GM10266 (cell line): ENCODE measurements at regions not wholly inside any gene's neighbourhood (a gene's known extent, or its start where the extent isn't known, plus 50 kb on each side); places are given as distances from the start of the nearest gene placed in this dataset.

Experiments
- DNase-seq: peaks from one replicate; pipeline ENCODE4 v3.0.0; 2012; ENCODE audit errors: extremely low spot score
- TF ChIP-seq, protein P1 (sequence below): IDR thresholded peaks from 2 replicates; pipeline ENCODE4 v1.5.1; 2012; ENCODE audit warnings: mild to moderate bottlenecking, low read depth; ENCODE audit not compliant: control insufficient read depth, insufficient read depth; ENCODE audit errors: missing control alignments

DNA sequence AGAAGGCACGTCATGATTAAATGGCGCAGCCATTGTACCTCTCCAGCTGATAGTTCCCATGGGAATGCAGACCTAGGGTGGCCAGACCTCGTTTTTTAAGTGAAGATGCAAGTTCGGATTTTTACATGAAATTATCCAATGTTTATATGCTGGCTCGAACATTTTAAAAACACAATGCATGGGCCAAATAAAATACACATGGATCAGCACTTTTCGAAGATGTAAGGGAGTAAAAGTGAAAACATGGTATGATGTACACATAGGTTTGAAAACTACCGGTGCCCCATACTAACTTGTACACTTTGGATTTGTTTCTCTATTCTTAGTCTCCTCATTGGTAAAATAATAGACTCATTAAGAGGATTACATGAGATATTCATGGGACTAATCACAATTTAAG is 412.5 kb upstream of the CCNG1 start:
- DNase-seq: no peak
- TF ChIP-seq, protein P1, sequence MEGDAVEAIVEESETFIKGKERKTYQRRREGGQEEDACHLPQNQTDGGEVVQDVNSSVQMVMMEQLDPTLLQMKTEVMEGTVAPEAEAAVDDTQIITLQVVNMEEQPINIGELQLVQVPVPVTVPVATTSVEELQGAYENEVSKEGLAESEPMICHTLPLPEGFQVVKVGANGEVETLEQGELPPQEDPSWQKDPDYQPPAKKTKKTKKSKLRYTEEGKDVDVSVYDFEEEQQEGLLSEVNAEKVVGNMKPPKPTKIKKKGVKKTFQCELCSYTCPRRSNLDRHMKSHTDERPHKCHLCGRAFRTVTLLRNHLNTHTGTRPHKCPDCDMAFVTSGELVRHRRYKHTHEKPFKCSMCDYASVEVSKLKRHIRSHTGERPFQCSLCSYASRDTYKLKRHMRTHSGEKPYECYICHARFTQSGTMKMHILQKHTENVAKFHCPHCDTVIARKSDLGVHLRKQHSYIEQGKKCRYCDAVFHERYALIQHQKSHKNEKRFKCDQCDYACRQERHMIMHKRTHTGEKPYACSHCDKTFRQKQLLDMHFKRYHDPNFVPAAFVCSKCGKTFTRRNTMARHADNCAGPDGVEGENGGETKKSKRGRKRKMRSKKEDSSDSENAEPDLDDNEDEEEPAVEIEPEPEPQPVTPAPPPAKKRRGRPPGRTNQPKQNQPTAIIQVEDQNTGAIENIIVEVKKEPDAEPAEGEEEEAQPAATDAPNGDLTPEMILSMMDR: no peak

DNA sequence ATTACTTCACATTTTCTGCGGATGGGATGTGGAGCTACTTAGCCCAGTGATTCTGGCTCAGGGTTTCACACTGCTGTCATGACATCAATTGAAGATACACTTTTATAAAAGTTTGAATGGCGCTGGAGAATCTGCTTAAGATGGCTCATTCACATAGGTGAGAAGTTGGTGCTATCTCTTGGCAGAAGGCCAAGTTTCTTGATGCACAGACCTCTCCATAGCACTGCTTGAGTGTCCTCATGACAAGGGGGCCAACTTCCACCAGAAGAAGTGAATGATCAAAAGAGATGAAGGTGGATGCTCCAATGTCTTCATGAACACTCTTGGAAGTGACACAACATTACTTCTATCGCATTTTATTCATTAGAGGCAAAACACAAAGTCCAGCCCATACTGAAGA is 403.7 kb upstream of the CCNG1 start:
- DNase-seq: no peak
- TF ChIP-seq, protein P1: no peak

DNA sequence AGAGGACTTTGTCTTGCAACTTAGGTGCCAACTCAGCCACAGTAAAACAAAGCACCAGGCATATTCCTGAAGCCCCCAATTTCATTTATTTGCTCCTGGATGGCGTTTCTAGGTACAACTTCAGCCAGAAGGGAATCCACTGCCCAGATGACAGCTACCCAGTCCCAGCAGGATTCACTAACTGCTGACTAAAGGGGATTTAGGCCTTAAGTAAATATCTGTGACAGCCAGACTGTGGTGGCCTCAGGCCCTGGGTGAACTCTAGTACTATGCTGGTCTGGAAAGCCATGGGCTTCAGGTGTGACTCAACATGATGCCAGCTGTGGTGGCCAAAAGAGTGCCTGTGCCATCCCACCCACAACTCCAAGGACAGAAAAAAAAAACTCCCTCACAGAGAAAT is 396.1 kb upstream of the CCNG1 start:
- TF ChIP-seq, protein P1: no peak
- DNase-seq: no peak

DNA sequence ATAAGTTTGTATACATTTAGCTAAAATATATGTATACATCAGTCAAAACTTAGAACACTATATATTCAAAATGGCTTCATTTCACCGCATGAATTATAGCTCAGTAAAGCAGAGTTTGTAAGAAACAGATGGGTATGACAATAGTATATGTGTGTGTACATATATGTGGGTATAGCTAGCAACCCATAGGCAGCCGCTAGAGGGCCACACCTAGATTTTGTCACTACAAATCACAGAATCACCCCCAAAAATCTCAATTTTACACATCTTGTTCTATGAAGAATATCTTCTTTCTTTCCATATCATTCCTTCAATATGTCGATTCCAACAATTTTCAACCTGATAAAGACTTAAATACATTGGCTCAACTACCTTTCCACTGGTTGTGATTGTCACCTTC is 357.8 kb upstream of the CCNG1 start:
- TF ChIP-seq, protein P1: peak; percentile 43
- no peak for DNase-seq

DNA sequence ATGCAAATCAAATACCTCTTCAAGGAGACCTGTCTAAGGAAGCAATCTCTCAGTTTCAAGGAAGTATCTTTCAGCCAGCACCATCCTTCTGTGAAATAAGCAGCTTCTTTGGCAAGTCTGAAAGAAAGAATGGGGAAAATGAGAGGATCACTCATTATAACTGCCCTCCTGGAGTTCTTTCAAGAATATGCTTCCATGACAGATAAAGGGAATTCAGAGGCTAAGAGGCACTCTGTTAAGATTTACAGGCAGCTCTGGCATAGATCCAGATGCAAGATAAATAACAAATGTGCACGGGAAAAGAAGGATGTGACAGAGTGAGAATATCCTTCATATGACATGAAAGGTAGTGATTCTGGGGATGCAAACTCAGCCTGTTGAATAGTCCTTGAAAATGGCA is 348.2 kb upstream of the CCNG1 start:
- TF ChIP-seq, protein P1: no peak

DNA sequence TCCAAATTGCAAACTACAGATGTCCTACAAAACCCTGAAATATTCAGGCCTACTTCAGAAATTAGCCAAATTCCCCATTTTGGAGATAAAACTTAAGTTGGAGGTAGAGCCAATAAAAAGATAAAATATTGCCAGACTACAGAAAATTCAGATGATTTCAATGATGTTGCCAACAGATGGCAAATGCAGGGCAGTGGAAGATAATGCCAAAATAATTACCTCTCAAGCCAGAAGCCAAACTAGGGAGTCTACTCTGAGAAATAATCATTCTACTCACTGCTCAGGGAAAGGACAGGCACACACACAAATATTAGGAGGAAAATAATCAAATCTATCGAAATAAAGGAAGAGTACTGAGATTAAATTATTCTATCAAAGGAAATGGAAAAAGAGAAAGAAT is 347.5 kb upstream of the CCNG1 start:
- DNase-seq: no peak
- TF ChIP-seq, protein P1: no peak

More for the DNA sequence above, 348.2 kb upstream of the CCNG1 start:
- DNase-seq: no peak

DNA sequence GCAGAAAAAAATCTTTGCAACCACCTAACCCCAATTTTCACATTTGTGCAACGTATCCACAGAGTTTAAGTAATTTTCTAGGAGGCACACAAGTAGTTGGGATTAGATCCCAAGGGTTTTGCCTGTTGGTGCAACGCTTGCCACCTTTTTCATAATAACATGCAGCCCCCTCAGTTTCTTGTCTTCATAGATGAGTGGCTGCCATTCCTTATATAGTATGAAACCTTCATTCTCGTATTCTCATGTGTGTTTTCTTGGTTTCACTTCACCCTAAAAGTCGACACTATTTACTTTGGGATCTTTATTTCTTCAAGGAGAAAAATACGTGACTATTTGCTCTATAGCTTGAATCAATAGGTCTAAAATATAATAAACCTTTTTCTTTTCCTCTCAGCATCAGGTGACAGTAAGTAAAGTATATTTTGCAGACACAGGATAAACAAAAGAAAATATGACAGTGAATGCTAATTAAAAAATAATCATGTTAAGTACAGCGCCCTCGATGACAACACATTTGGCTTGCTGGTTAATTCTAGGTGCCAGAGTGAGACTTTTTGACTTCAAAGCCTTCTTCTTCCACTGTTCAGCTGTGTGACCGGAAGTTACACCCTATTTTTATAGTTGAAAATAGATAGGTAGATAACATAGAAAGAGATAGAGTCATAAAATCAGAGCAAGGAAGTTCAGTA is 342.8 kb upstream of the CCNG1 start:
- no peak for DNase-seq
- TF ChIP-seq, protein P1: no peak
